Glomerular endothelial cell (primary cell): ENCODE measurements at regions not wholly inside any gene's neighbourhood (a gene's known extent, or its start where the extent isn't known, plus 50 kb on each side); places are given as distances from the start of the nearest gene placed in this dataset.
A peak's percentile ranks its signal among the peaks of the same experiment; 100 is the strongest.

Experiments
- DNase-seq: peaks from one replicate; pipeline ENCODE4 v3.0.0-alpha.2; 2011; ENCODE audit warnings: low read depth, low spot score; ENCODE audit errors: extremely low read depth

DNA sequence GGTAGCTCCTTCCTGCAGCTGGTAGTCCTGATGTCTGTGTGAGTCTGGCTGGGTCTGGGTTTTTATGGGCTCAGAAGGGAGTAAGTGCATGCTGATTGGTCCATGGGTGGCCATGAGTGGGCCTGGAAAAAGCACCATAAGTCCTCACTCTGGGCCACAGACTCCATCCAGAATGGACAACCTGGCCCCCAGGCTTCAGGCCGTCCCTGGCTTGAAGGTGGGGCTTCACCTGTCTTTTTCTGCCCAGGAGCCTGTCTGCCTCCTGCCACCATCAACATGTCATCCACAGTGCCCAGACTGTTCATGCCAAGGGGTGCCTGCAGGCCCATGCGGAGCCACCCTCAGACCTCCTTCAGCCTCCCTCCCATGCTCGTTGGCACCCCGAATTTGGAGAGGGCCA, 620.0 kb downstream of the RAPGEF2 start:
- no peak for DNase-seq

DNA sequence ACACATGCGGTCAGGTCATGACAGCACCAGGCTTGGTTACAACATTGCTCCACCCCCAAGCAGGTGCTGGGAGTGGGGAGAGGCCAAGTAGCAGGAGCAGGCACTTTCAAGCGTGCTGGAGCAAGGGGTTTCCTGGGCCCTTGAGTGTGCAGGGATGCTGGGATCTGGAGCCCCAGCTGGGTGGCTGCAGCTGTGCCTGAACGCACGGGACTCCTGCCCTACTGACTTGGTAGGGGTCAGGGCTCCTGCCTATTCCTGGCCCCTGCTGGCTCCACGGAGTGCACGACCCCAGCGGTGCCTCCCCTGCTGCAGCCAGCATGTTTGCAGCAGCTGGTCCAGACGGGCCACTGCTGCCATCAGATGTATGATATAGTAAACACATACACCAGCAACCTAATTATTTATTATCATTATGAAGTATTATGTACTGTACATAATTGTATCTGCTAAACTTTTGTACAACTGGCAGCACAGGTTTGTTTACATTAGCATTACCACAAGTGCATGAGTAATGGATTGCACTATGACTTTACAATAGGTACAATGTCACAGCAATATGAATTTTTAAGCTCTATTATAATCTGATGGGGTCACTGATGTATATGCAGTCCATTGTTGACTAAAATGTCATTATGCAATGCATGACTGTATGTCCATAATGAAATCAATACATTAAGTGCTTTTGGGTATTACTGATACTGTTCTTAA, 620.6 kb downstream of the RAPGEF2 start:
- DNase-seq = no peak

DNA sequence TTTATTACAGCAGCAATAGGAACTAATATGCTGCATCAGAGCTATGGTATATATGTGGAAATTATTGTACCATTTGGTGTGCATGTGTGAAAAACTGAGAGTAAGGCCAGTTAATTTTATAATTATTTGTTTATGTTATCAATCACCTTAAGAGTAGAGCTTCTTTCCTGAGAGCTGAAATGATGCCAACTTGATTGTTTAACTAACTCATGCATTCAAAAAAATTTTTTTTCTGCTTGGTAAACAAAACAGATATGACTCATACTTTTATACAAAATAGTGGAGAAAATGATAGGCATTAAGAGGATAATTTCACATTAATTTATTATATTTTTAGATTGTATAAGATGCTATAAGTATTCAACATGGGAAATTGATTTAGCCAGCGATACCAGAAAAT, 622.7 kb downstream of the RAPGEF2 start:
- no peak for DNase-seq

DNA sequence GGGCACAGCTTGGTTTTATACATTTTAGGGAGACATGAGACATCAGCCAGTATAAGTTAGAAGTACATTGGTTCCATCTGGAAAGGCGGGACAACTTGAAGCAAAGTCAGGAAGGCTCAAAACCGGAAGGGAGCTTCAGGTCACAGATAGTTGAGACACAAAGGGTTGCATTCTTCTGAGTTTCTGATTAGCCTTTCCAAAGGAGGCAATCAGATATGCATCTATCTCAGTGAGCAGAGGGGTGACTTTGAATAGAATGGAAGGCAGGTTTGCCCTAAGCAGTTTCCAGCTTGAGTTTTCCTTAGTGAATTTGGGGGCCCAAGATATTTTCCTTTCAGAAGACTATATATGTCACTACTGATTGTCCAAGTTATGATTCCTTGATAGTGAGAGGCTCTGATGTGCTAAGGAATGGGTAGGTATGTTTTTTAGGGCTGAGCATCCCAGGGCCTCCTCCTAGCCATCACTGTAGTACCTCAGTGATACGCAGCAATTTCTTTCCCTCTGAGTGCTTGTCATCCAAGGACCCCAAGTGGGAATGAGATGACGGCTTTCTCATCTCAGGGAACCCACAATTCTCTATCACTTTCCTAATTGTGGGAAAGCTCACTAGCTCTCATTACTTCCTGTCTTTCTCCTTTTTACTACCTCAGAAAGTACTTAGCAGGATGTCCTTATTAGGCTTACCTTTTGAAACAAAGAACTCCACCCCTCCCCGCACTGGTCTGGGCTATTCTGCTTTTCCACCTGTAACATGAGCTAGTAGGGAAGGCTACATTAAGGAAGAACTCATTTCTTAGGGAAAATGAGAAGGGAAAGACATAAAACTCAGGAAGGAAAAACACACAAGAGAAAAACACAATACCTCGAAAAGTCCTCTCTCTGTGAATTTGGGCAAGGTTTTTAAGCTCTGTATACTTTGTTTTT, 632.7 kb downstream of the RAPGEF2 start:
- no peak for DNase-seq

DNA sequence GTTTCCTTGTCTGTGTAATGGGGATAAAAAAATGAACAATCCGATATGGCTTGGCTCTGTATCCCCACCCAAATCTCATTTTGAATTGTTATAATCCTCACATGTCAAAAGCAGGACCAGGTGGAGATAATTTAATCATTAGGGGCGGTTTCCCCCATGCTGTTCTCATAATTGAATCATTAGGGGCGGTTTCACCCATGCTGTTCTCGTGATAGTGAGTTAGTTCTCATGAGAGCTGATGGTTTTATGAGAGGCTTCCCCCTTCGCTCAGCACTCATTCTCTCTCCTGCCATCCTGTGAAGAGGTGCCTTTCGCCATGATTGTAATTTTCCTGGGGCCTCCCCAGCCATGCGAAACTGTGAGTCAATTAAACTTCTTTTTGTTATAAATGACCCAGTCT, 633.5 kb downstream of the RAPGEF2 start:
- no peak for DNase-seq

DNA sequence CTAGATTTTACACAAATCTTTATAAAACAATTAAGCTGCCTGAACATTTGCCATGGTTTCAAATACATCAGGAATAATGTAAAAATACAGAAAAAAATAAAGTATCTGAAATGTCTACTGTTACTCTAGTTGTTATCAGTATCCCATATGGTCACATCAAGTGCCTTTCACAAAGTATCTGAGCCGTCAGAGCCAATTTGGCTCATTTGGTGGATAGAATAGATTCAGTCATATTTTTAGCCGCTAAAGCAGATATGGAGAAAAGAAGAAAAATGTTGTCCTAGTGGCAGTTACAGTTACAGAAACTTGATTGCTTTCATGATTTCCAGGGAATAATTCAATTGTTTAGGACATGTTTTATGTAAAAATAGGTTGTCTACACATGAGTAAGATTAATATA, 641.1 kb downstream of the RAPGEF2 start:
- no peak for DNase-seq

DNA sequence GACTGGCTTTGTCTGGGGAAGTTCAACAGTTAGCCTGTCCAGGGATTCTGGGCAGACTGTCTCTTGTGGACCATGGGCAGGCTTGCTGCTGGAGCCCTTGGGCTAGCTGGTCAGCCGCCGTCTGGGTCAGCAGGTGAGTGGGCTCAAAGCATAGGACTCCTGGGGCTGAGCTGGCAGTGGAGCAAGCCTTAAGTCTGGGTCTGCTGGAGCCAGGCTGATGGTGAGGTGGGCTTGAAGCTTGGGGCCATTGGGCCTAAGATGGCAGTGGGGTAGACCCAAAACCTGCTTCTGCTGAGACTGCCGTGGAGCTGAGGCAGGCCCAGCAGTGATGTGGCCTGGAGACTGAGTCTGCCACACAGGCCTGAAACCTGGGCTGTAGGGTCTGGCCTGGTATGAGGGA, 645.1 kb downstream of the RAPGEF2 start:
- no peak for DNase-seq

DNA sequence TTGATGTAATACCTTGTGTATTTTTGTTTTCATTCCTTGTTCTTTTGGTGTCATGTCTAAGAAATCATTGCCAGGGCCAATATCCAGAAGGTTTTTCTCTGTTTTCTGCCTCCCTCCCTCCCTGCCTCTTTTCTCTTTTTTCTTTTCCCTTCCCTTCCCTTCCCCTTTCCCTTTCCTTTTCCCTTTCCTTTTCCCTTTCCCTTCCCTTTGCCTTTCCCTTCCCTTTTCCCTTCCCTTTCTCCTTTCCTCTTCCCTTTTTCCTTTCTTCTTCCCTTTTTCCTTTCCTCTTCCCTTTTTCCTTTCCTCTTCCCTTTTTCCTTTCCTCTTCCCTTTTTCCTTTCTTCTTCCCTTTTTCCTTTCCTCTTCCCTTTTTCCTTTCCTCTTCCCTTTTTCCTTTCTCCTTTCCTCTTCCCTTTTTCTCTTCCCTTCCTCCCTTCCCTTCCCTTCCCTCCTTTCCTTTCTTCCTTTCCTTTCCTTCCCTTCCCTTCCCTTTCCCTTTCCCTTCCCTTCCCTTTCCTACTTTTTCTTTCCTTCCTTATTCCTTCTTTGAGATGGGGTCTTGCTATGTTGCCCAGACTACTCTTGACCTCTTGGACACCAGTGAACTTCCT, 646.1 kb downstream of the RAPGEF2 start:
- no peak for DNase-seq

DNA sequence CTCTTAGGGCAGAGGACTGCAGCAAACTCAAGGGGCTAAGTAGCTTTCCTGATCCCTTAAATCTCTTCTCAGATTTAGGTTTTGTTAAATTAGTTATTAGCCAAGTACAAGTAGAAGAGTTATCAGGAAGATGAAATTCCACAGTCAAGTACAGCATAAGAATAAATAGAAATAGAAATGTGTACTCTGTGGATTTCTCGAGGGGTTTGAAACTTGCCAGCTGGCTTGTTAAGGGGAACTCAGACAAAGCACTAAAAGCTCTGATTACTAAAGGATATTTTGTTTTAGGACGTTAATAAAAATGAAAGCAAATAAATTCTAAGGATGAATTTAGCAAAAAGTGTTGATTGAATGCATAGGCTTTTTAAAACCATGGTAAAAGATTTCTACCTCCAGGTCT, 654.6 kb downstream of the RAPGEF2 start:
- DNase-seq = no peak

DNA sequence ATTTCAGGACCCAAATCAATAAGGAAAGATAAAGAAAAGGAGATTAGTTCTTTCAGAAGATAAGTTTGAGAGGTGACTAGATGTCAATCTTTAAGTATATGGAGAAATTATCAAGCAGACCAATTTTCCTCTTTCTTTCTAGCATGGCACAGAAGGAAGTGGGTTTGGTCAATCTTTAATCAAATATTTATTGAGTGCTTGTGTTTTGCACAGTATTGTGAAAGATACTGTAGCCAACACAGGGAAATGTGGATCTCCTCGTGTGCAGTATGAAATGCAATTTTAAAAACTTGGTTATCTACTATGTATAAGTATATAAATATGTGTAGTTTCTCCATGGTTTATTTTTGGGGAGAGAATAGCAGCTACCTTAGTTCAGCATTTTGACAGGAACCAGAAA, 655.2 kb downstream of the RAPGEF2 start:
- no peak for DNase-seq

DNA sequence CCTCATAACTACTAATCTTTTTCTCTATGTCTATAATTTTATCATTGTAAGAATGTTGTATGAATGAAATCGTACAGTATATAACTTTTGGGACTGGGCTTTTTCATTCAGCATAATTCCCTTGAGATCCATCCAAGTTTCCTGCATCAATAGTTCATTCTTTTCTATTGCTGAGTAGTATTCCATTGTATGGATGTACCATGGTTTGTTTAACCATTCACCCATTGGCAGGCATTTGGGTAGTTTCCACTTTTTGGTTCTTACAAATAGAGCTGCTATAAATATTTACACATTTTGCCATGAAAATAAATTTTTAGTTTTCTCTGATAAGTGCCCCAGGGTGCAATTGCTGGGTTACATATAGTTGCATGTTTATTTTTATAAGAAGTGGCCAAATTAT, 659.8 kb downstream of the RAPGEF2 start:
- no peak for DNase-seq

DNA sequence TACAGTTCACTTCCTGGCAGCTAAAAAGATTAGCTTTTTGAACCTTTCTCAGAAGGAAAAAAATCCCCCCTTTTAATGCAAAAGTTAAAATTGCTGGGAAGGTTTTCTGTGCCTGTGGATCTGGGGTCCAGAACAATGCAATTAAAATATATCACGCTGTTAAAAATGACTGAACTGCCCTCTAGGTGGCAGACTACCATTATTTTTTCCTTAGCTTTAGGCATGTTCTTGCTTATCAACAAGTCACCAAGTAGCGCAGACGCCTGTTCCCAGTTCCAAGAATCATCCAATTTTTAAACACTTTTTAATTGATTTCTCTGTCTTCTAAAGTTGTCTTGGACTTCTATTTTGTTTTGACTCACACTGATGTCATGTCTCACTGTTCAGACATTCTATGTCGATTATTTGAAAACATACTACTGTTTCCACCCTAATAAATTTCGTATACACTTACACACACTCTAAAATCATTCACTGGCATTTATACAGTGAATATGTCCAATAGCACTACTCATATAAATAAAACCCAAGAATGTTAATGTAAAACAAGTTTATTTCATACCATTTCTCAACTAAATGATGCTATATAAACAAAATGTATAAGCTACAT, 661.6 kb downstream of the RAPGEF2 start:
- DNase-seq = peak; percentile 14

DNA sequence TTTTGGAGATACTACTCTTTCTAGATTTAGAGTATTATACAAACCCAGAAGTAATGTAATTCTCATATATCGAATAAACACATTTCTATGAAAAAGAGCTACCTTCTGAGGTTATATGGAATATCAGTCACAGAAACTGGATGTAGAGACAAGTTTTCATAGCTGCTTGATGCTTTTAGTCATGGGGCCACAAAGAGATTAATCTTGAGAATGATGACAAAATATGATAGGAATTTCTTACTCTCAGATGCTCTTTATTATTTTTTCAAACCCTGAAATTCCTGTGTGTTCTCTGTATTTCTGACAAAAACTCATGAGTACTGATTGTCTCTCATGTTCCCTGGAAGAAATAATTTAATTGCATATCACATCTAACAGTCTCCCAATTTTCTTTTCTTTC, 662.5 kb downstream of the RAPGEF2 start:
- DNase-seq = no peak

DNA sequence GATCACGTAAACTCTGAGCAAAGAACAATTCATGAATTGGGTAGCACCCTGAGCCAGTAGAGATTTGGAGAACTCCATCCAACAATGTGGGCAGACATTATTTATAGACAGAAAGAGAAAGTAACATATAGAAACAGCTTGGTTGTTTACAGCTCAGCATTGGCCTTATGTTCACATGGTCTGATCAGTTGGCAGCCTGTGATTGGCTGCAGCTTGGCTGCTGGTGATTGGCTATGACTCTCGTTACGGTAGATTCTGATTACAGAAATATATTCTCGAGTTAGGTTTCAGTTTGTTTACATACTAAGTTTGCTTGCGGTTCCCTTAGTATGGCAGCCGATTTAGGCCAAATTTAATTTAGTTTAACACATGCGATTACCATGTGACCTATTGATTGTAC, 663.4 kb downstream of the RAPGEF2 start:
- no peak for DNase-seq

DNA sequence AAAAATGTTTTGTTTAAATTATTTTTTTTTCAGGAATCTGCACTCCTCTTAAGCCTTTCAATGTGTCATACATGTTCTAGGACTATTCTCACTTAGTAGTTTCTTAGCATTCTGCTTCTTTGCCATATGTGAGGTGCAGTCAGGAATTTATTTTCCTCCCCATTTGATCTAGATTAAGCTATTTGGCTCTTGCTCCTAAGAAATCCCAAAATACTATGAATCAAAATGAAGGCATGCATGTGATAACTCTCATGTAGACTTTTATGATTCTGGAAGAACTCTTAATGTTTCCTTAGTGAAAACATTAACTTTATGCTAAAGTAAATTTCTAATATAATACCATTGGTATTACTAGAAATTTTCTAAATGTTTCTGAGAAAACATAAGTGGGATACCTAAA, 664.5 kb downstream of the RAPGEF2 start:
- DNase-seq = no peak

DNA sequence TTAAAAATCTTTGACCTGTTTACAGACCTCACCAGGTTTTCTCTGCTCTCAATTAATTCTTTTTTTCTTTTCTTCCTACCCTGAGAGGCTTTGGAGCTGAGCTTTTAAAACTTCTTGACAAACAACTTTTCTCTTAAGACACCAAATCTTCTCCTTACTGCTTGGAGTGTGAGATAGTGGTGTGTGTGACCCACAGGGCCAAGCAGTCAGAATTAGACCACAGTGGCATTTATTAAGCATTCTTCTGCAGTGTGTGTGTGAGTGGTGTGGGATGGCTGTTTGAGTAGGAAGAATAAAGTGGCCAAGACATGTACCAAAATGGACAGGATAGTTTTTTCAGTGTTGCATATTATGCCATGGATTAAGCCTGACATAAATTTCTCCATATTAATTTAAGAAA, 665.1 kb downstream of the RAPGEF2 start:
- no peak for DNase-seq

DNA sequence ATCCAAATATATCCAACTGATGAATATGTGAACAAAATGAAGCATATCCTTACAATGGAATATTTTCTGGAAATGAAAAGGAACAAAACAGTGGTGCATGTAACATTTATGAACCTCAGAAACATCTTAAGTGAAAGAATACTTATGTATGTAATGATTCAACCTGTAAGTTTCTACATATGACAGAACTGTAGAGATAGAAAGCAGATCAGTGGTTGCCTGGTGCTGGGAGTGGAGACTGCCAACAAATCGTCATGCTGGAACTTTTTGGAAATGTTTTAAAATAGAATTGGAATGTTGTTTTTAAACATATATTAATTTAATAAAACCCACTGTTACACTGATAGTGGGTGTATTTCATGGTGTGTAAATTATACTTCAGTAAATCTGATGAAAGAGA, 667.5 kb downstream of the RAPGEF2 start:
- DNase-seq = no peak

DNA sequence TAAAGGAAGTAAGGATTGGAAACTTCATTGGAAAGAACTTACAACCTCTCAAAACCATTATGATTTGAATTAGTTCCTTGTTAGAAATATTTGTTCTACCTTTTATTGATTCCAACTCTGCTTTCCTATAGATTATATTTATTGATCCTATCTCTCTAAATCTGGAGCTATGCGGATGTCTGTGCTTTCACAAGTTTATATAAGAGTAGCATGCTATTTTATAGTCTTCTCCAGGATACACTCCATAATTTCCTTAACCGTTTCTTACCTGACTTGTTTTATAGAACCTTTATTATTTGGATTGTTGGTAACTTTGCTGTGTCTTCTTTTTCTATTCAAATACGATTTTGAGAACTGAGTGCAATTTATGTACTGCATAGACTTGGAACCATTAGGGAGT, 668.1 kb downstream of the RAPGEF2 start:
- DNase-seq = no peak

DNA sequence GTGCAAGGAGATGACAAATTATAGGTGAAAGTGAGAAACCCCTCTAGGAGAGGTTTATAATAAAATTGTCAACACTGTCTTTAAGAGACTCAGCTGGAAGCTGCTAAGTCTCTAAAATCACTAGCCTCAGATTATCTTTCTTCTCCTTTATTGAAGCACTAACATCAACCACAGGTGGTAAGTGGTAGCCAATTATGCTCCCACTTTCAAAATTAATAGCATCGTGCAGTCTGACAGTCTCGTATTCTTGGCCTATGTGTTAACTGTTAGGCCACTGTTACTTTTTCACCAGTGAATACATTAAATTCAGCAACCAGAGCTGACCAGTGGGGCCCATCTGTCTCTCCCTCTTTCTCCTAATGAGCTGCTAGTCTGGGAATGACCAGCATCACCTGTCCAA, 674.1 kb downstream of the RAPGEF2 start:
- no peak for DNase-seq

DNA sequence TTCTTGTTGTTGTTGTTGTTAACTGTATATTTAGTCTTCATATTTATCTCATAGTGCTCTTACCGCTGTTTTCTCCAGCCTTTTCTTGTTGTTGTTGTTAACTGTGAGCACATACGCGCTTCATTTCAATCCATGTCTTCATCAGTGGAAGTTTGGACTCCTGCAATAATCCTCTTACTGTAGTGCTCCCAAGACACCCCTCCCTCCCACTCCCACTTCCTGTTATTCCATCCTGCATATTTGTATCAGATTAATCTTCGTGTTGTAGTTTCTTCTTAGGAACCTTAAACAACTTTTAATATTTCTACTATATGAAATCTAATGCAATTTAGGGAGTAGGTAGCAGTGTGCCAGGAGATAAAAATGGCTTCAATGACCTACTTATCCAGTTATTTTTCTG, 674.8 kb downstream of the RAPGEF2 start:
- DNase-seq = no peak

DNA sequence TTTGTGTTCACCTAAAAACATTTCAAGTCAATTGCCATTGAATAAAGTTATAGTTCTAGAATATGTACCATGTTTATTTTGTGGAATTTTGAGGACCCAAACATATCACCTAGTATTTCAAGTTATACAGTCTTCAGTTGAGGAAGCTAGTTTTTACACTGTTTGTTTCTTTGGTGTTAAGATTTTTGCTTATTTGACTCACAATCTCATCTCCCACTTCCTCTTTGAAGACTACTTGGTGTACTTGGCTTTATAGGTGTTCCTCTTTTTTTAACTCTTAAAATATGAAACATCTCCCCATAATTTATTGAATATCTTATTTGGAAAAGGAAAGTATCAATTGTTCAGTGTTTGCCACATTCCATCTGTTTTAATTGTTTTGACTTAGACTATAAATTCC, 675.4 kb downstream of the RAPGEF2 start:
- no peak for DNase-seq
